ENCODE measurements at regions not wholly inside any gene's neighbourhood (a gene's known extent, or its start where the extent isn't known, plus 50 kb on each side); places are given as distances from the start of the nearest gene placed in this dataset.

DNA sequence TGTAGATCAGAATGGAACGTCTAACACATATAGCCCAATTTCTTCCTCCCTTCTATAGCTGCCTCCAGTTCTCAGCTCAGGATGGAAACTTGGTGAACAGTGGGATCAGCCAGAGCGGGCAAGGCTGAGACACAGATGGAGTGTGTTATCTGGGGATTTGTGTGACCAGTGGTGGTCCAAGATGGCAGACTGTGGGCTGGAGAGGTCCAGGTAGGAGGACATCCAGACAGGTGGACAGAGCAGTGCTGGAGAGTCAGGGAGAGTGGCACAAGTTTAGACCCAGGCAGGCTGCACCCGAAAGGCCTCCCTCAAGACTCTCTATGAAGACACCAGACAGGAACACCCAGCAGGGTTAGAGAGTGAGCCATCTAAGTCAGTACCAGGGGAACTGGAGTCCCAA, 116.1 kb upstream of the CPSF6 start:
- TF ChIP-seq YY1 (IDR thresholded peaks at IDR 0.05; ENCODE audit: low read depth, low read length) (no peak), JUND (IDR thresholded peaks at IDR 0.05; ENCODE audit: low read length) (no peak), POLR2A (IDR thresholded peaks at IDR 0.05; ENCODE audit: control extremely low read depth in 1 of 2, low read depth in 2 of 2, low read length in 2 of 2) (no peak)
- TF ChIP-seq, protein P1, sequence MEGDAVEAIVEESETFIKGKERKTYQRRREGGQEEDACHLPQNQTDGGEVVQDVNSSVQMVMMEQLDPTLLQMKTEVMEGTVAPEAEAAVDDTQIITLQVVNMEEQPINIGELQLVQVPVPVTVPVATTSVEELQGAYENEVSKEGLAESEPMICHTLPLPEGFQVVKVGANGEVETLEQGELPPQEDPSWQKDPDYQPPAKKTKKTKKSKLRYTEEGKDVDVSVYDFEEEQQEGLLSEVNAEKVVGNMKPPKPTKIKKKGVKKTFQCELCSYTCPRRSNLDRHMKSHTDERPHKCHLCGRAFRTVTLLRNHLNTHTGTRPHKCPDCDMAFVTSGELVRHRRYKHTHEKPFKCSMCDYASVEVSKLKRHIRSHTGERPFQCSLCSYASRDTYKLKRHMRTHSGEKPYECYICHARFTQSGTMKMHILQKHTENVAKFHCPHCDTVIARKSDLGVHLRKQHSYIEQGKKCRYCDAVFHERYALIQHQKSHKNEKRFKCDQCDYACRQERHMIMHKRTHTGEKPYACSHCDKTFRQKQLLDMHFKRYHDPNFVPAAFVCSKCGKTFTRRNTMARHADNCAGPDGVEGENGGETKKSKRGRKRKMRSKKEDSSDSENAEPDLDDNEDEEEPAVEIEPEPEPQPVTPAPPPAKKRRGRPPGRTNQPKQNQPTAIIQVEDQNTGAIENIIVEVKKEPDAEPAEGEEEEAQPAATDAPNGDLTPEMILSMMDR (IDR thresholded peaks at IDR 0.05; ENCODE audit: control extremely low read depth in 1 of 3, insufficient read depth in 1 of 3, low read depth in 1 of 3, low read length in 3 of 3), result no peak
